HepG2 (cell line): ENCODE measurements at regions not wholly inside any gene's neighbourhood (a gene's known extent, or its start where the extent isn't known, plus 50 kb on each side); places are given as distances from the start of the nearest gene placed in this dataset.
A peak's percentile ranks its signal among the peaks of the same experiment; 100 is the strongest.

Experiments
- ATAD3A ChIP-seq: sonication (generic); formaldehyde crosslinking; IDR thresholded peaks from 2 replicates; pipeline ENCODE4 v1.4.0; 2020; ENCODE audit warnings: missing genetic modification reagents
- ATF7 ChIP-seq, 2 experiments: fragments of 450-650 bp in 1 of 2; sonication (generic) in 1 of 2; formaldehyde crosslinking in 1 of 2; IDR thresholded peaks; 2 replicates each; pipeline versions ENCODE4 v1.4.0 to v1.6.1; 2016 to 2020; ENCODE audit warnings: antibody characterized with exemption in 1 of 2, mild to moderate bottlenecking in 1 of 2, missing genetic modification reagents in 1 of 2
- CHCHD3 ChIP-seq: sonication (generic); formaldehyde crosslinking; IDR thresholded peaks from 2 replicates; pipeline ENCODE4 v1.8.0; 2022; ENCODE audit warnings: mild to moderate bottlenecking, missing genetic modification reagents, moderate library complexity
- FOXC1 ChIP-seq: sonication (generic); formaldehyde crosslinking; IDR thresholded peaks from 2 replicates; pipeline ENCODE4 v1.8.0; 2022; ENCODE audit warnings: mild to moderate bottlenecking, missing genetic modification reagents, borderline replicate concordance
- GZF1 ChIP-seq: sonication (generic); formaldehyde crosslinking; IDR thresholded peaks from 2 replicates; pipeline ENCODE4 v1.5.1; 2020; ENCODE audit warnings: mild to moderate bottlenecking, missing genetic modification reagents
- IRX3 ChIP-seq: sonication (generic); formaldehyde crosslinking; IDR thresholded peaks from 2 replicates; pipeline ENCODE4 v1.8.1; 2023; ENCODE audit warnings: mild to moderate bottlenecking, low read depth, missing genetic modification reagents, borderline replicate concordance
- MAFF ChIP-seq: IDR thresholded peaks from 2 replicates; pipeline ENCODE4 v1.6.1; 2011; ENCODE audit warnings: low read depth, low read length, improper control_type of control experiment
- MED8 ChIP-seq: sonication (generic); formaldehyde crosslinking; IDR thresholded peaks from 2 replicates; pipeline ENCODE4 v1.8.1; 2023; ENCODE audit warnings: mild to moderate bottlenecking, missing genetic modification reagents; ENCODE audit not compliant: insufficient replicate concordance
- MIXL1 ChIP-seq: IDR thresholded peaks from 2 replicates; pipeline ENCODE4 v1.6.1; 2016
- MTF2 ChIP-seq: sonication (generic); formaldehyde crosslinking; IDR thresholded peaks from 2 replicates; pipeline ENCODE4 v1.5.0; 2020; ENCODE audit warnings: missing genetic modification reagents, borderline replicate concordance
- RFX3 ChIP-seq: IDR thresholded peaks from 2 replicates; pipeline ENCODE4 v1.6.1; 2016; ENCODE audit warnings: missing biosample characterization, missing genetic modification reagents
- SIN3A ChIP-seq: IDR thresholded peaks from 2 replicates; pipeline ENCODE4 v1.6.1; 2011; ENCODE audit warnings: low read depth, mild to moderate bottlenecking, control low read depth, low read length, borderline replicate concordance
- TMF1 ChIP-seq: sonication (generic); formaldehyde crosslinking; IDR thresholded peaks from 2 replicates; pipeline ENCODE4 v1.8.1; 2022; ENCODE audit warnings: low read depth, missing genetic modification reagents
- ZKSCAN1 ChIP-seq: fragments of 150-350 bp; IDR thresholded peaks from 2 replicates; pipeline ENCODE4 v1.6.1; 2014; ENCODE audit warnings: low read length
- ZNF264 ChIP-seq: sonication (generic); formaldehyde crosslinking; IDR thresholded peaks from 2 replicates; pipeline ENCODE4 v1.4.0; 2020; ENCODE audit warnings: missing genetic modification reagents
- ZNF790 ChIP-seq: sonication (generic); formaldehyde crosslinking; IDR thresholded peaks from 2 replicates; pipeline ENCODE4 v1.8.0; 2022; ENCODE audit warnings: missing genetic modification reagents, mild to moderate bottlenecking, borderline replicate concordance
- TF ChIP-seq, protein P1 (sequence below): sonication (generic); formaldehyde crosslinking; IDR thresholded peaks from 2 replicates; pipeline ENCODE4 v1.8.0; 2022; ENCODE audit warnings: missing genetic modification reagents, mild to moderate bottlenecking, moderate library complexity, borderline replicate concordance
- TF ChIP-seq, protein P2 (sequence below): sonication (generic); formaldehyde crosslinking; IDR thresholded peaks from 2 replicates; pipeline ENCODE4 v1.4.0; 2020; ENCODE audit warnings: missing genetic modification reagents
- TF ChIP-seq, protein P3 (sequence below): IDR thresholded peaks from 2 replicates; pipeline ENCODE4 v1.6.1; 2018; ENCODE audit warnings: missing genetic modification reagents
- TF ChIP-seq, protein P4 (sequence below): sonication (generic); formaldehyde crosslinking; IDR thresholded peaks from 2 replicates; pipeline ENCODE4 v1.9.0; 2022; ENCODE audit warnings: missing genetic modification reagents, mild to moderate bottlenecking, borderline replicate concordance
- TF ChIP-seq, protein P5 (sequence below): sonication (generic); formaldehyde crosslinking; IDR thresholded peaks from 2 replicates; pipeline ENCODE4 v1.8.0; 2022; ENCODE audit warnings: mild to moderate bottlenecking, missing genetic modification reagents
- TF ChIP-seq, protein P6 (sequence below), 2 experiments: fragments of 450-650 bp in 1 of 2; sonication (generic) in 1 of 2; formaldehyde crosslinking; IDR thresholded peaks; 2 replicates each; pipeline versions ENCODE4 v1.5.0 to v1.8.0; 2020 to 2022; ENCODE audit warnings: mild to moderate bottlenecking in 1 of 2, missing genetic modification reagents in 1 of 2

DNA sequence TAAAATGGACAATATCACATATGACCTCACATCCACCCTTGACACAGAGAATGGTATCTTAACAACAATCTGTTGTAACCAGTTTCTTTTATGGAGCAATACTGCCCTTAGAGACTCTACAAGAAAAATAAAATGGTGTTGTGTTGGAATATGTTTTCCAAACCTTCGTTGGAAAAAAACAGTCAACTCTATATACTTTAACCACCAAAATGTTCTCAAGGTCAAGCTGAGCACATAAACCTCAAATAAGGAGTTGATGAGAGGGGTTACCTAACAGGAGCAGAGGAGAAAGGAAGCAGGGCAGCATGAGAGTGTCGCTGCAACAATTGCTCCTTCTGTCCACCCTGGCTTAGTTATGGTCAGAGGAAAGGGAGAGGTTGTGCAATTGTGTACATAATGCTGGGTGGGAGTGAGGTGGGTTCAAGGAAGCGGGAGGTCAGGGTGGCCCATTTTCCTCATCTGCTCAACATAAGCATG, 179.2 kb upstream of the BMP4 start (continued):
- TF ChIP-seq, protein P1, sequence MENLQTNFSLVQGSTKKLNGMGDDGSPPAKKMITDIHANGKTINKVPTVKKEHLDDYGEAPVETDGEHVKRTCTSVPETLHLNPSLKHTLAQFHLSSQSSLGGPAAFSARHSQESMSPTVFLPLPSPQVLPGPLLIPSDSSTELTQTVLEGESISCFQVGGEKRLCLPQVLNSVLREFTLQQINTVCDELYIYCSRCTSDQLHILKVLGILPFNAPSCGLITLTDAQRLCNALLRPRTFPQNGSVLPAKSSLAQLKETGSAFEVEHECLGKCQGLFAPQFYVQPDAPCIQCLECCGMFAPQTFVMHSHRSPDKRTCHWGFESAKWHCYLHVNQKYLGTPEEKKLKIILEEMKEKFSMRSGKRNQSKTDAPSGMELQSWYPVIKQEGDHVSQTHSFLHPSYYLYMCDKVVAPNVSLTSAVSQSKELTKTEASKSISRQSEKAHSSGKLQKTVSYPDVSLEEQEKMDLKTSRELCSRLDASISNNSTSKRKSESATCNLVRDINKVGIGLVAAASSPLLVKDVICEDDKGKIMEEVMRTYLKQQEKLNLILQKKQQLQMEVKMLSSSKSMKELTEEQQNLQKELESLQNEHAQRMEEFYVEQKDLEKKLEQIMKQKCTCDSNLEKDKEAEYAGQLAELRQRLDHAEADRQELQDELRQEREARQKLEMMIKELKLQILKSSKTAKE = peak; percentile 86; the same call in 1 of the 2 replicates
- TF ChIP-seq RFX3 (CRISPR knock-in tag) (no peak; the same call in 1 of the 2 replicates), MTF2 (CRISPR knock-in tag) (no peak), MAFF (no peak), SIN3A (no peak), ATAD3A (CRISPR knock-in tag) (no peak), FOXC1 (no peak), IRX3 (CRISPR knock-in tag) (no peak), ZNF264 (CRISPR knock-in tag) (peak; percentile 72; the same call in 1 of the 2 replicates), ATF7 (IDR thresholded peaks at IDR 0.05) (no peak), ATF7 (CRISPR knock-in tag; IDR thresholded peaks at IDR 0.05) (no peak; the same call in 1 of the 2 replicates), MED8 (CRISPR knock-in tag) (peak; percentile 86), ZKSCAN1 (no peak), MIXL1 (peak; percentile 66), ZNF790 (CRISPR knock-in tag) (no peak), CHCHD3 (CRISPR knock-in tag) (no peak), TMF1 (CRISPR knock-in tag) (no peak), GZF1 (CRISPR knock-in tag) (no peak)
- TF ChIP-seq, protein P2, sequence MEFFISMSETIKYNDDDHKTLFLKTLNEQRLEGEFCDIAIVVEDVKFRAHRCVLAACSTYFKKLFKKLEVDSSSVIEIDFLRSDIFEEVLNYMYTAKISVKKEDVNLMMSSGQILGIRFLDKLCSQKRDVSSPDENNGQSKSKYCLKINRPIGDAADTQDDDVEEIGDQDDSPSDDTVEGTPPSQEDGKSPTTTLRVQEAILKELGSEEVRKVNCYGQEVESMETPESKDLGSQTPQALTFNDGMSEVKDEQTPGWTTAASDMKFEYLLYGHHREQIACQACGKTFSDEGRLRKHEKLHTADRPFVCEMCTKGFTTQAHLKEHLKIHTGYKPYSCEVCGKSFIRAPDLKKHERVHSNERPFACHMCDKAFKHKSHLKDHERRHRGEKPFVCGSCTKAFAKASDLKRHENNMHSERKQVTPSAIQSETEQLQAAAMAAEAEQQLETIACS = no peak
- TF ChIP-seq, protein P3, sequence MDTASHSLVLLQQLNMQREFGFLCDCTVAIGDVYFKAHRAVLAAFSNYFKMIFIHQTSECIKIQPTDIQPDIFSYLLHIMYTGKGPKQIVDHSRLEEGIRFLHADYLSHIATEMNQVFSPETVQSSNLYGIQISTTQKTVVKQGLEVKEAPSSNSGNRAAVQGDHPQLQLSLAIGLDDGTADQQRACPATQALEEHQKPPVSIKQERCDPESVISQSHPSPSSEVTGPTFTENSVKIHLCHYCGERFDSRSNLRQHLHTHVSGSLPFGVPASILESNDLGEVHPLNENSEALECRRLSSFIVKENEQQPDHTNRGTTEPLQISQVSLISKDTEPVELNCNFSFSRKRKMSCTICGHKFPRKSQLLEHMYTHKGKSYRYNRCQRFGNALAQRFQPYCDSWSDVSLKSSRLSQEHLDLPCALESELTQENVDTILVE (CRISPR knock-in tag) = peak; percentile 82
- TF ChIP-seq, protein P4, sequence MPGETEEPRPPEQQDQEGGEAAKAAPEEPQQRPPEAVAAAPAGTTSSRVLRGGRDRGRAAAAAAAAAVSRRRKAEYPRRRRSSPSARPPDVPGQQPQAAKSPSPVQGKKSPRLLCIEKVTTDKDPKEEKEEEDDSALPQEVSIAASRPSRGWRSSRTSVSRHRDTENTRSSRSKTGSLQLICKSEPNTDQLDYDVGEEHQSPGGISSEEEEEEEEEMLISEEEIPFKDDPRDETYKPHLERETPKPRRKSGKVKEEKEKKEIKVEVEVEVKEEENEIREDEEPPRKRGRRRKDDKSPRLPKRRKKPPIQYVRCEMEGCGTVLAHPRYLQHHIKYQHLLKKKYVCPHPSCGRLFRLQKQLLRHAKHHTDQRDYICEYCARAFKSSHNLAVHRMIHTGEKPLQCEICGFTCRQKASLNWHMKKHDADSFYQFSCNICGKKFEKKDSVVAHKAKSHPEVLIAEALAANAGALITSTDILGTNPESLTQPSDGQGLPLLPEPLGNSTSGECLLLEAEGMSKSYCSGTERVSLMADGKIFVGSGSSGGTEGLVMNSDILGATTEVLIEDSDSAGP (CRISPR knock-in tag) = no peak; the same call in 1 of the 2 replicates
- TF ChIP-seq, protein P5, sequence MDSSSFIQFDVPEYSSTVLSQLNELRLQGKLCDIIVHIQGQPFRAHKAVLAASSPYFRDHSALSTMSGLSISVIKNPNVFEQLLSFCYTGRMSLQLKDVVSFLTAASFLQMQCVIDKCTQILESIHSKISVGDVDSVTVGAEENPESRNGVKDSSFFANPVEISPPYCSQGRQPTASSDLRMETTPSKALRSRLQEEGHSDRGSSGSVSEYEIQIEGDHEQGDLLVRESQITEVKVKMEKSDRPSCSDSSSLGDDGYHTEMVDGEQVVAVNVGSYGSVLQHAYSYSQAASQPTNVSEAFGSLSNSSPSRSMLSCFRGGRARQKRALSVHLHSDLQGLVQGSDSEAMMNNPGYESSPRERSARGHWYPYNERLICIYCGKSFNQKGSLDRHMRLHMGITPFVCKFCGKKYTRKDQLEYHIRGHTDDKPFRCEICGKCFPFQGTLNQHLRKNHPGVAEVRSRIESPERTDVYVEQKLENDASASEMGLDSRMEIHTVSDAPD = peak; percentile 63; the same call in 1 of the 2 replicates
- TF ChIP-seq, protein P6, sequence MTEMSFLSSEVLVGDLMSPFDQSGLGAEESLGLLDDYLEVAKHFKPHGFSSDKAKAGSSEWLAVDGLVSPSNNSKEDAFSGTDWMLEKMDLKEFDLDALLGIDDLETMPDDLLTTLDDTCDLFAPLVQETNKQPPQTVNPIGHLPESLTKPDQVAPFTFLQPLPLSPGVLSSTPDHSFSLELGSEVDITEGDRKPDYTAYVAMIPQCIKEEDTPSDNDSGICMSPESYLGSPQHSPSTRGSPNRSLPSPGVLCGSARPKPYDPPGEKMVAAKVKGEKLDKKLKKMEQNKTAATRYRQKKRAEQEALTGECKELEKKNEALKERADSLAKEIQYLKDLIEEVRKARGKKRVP (CRISPR knock-in tag; IDR thresholded peaks at IDR 0.05) = peak in 1 of 2 experiments; percentile 93; a peak in 2 of 4 replicates
